KMS-11 (cell line): ENCODE measurements at regions not wholly inside any gene's neighbourhood (a gene's known extent, or its start where the extent isn't known, plus 50 kb on each side); places are given as distances from the start of the nearest gene placed in this dataset.

Experiments used
- H2AFZ ChIP-seq: fragments of 200-600 bp; sonication (generic); 2 replicates; pipeline ENCODE4 v1.6.1; 2016; ENCODE audit warnings: antibody characterized with exemption, mixed run types, low read depth
- H3K27ac ChIP-seq: fragments of 200-600 bp; sonication (generic); 2 replicates; pipeline ENCODE4 v1.6.1; 2016; ENCODE audit warnings: mild to moderate bottlenecking, mixed run types
- H3K27me3 ChIP-seq: fragments of 200-600 bp; sonication (generic); 2 replicates; pipeline ENCODE4 v1.6.1; 2017; ENCODE audit warnings: mild to moderate bottlenecking, low read depth, mixed run types, moderate library complexity; ENCODE audit not compliant: insufficient read depth
- H3K36me3 ChIP-seq: fragments of 200-600 bp; sonication (generic); 2 replicates; pipeline ENCODE4 v1.6.1; 2017; ENCODE audit warnings: mild to moderate bottlenecking, mixed run types; ENCODE audit not compliant: insufficient read depth
- H3K4me1 ChIP-seq: fragments of 200-600 bp; sonication (generic); 2 replicates; pipeline ENCODE4 v1.6.1; 2016; ENCODE audit warnings: mild to moderate bottlenecking, low read depth, mixed run types; ENCODE audit not compliant: poor library complexity, severe bottlenecking
- H3K4me2 ChIP-seq: fragments of 200-600 bp; sonication (generic); 2 replicates; pipeline ENCODE4 v1.7.0; 2016; ENCODE audit warnings: mild to moderate bottlenecking, mixed run types
- H3K4me3 ChIP-seq: fragments of 200-600 bp; sonication (generic); IDR thresholded peaks from 2 replicates; pipeline ENCODE4 v1.6.1; 2017; ENCODE audit warnings: low read depth, low read length, mixed read lengths; ENCODE audit not compliant: insufficient read depth
- H3K79me2 ChIP-seq: fragments of 200-600 bp; sonication (generic); 2 replicates; pipeline ENCODE4 v1.6.1; 2016; ENCODE audit warnings: low read depth, mixed run types; ENCODE audit not compliant: insufficient read depth
- H3K9ac ChIP-seq: fragments of 200-600 bp; sonication (generic); 2 replicates; pipeline ENCODE4 v1.6.1; 2016; ENCODE audit warnings: mild to moderate bottlenecking, mixed run types
- H4K20me1 ChIP-seq: fragments of 200-600 bp; sonication (generic); 2 replicates; pipeline ENCODE4 v1.6.1; 2016; ENCODE audit warnings: mild to moderate bottlenecking, mixed run types; ENCODE audit not compliant: insufficient read depth
- TF ChIP-seq, protein P1 (sequence below): fragments of 200-600 bp; sonication (generic); conservative IDR thresholded peaks from 2 replicates; pipeline ENCODE4 v1.6.1; 2017; ENCODE audit warnings: low read depth, mild to moderate bottlenecking, antibody characterized with exemption, low read length, moderate library complexity, mixed read lengths

- no peaks in the 10 kb centered on the region for H3K36me3 ChIP-seq
- H3K4me1 ChIP-seq = peaks cover 51% of the 10 kb centered on the region
- TF ChIP-seq, protein P1, sequence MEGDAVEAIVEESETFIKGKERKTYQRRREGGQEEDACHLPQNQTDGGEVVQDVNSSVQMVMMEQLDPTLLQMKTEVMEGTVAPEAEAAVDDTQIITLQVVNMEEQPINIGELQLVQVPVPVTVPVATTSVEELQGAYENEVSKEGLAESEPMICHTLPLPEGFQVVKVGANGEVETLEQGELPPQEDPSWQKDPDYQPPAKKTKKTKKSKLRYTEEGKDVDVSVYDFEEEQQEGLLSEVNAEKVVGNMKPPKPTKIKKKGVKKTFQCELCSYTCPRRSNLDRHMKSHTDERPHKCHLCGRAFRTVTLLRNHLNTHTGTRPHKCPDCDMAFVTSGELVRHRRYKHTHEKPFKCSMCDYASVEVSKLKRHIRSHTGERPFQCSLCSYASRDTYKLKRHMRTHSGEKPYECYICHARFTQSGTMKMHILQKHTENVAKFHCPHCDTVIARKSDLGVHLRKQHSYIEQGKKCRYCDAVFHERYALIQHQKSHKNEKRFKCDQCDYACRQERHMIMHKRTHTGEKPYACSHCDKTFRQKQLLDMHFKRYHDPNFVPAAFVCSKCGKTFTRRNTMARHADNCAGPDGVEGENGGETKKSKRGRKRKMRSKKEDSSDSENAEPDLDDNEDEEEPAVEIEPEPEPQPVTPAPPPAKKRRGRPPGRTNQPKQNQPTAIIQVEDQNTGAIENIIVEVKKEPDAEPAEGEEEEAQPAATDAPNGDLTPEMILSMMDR = no peak
- no peak overlapping the region for H3K4me2 ChIP-seq
- no peak overlapping the region for H3K4me3 ChIP-seq
- H3K79me2 ChIP-seq = no peaks in the 10 kb centered on the region
- no peaks in the 10 kb centered on the region for H3K27me3 ChIP-seq
- no peak overlapping the region for H3K27ac ChIP-seq
- H3K9ac ChIP-seq = no peak overlapping the region
- no peaks in the 10 kb centered on the region for H4K20me1 ChIP-seq
- H2AFZ ChIP-seq = no peak overlapping the region
Measured at GRCh38 chr5:174275959-174276358, 230.5 kb downstream of the NSG2 start.

GRCh38 chr5:174281089-174281760 is 235.7 kb downstream of the NSG2 start:
- no peaks in the 10 kb centered on the region for H3K79me2 ChIP-seq
- no peak overlapping the region for H3K9ac ChIP-seq
- H3K27me3 ChIP-seq = no peaks in the 10 kb centered on the region
- no peak overlapping the region for H3K4me3 ChIP-seq
- H4K20me1 ChIP-seq = no peaks in the 10 kb centered on the region
- no peak overlapping the region for H3K4me2 ChIP-seq
- TF ChIP-seq, protein P1 = no peak
- H3K36me3 ChIP-seq = no peaks in the 10 kb centered on the region
- no peak overlapping the region for H3K27ac ChIP-seq
- H3K4me1 ChIP-seq = no peaks in the 10 kb centered on the region
- H2AFZ ChIP-seq = no peak overlapping the region

DNA sequence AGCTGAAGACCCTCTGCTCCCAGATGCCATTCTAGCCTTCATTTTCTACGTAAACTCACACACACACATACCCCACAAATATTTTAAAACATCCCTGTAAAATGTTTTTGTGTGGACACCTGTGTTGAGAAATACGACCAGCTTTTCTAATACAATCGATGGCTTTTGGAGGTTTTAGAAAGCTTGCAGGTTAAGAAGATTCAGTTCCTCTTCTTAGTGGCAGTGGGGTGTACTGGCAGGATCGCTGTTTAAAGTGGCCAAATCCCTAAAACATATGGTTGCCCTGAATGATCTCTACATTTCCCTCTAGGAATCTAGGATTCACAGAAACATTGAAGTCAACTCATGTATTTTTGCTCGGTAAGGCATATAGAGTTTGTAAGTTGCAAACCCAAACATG is 236.3 kb downstream of the NSG2 start:
- TF ChIP-seq, protein P1 = no peak
- Histone ChIP-seq H3K79me2 (no peaks in the 10 kb centered on the region), H2AFZ (no peak overlapping the region), H3K27me3 (no peaks in the 10 kb centered on the region), H3K4me1 (no peaks in the 10 kb centered on the region), H3K27ac (no peak overlapping the region), H3K4me3 (no peak overlapping the region), H3K9ac (no peak overlapping the region), H3K4me2 (no peak overlapping the region), H4K20me1 (no peaks in the 10 kb centered on the region), H3K36me3 (no peaks in the 10 kb centered on the region)

GRCh38 chr5:174282391-174282790 is 236.9 kb downstream of the NSG2 start:
- Histone ChIP-seq H2AFZ (no peak overlapping the region), H3K4me3 (no peak overlapping the region), H3K9ac (no peak overlapping the region), H3K4me2 (no peak overlapping the region), H3K4me1 (no peaks in the 10 kb centered on the region), H3K27ac (no peak overlapping the region), H4K20me1 (no peaks in the 10 kb centered on the region), H3K79me2 (no peaks in the 10 kb centered on the region), H3K36me3 (no peaks in the 10 kb centered on the region), H3K27me3 (no peaks in the 10 kb centered on the region)
- TF ChIP-seq, protein P1 = no peak
